ENCODE measurements at regions not wholly inside any gene's neighbourhood (a gene's known extent, or its start where the extent isn't known, plus 50 kb on each side); places are given as distances from the start of the nearest gene placed in this dataset.

- TF ChIP-seq ZNF121 (CRISPR knock-in tag; IDR thresholded peaks at IDR 0.05) (no peak), HMGA2 (CRISPR knock-in tag; IDR thresholded peaks at IDR 0.05) (no peak), TEAD4 (CRISPR knock-in tag; IDR thresholded peaks at IDR 0.05) (no peak), GABPB1 (CRISPR knock-in tag; IDR thresholded peaks at IDR 0.05) (no peak), CREB1 (CRISPR knock-in tag; IDR thresholded peaks at IDR 0.05) (no peak), IRF2 (CRISPR knock-in tag; IDR thresholded peaks at IDR 0.05; ENCODE audit: borderline replicate concordance, low read depth) (no peak), AFF4 (CRISPR knock-in tag; IDR thresholded peaks at IDR 0.05; ENCODE audit: borderline replicate concordance) (no peak), JUN (CRISPR knock-in tag; IDR thresholded peaks at IDR 0.05) (no peak)
- TF ChIP-seq, protein P1, sequence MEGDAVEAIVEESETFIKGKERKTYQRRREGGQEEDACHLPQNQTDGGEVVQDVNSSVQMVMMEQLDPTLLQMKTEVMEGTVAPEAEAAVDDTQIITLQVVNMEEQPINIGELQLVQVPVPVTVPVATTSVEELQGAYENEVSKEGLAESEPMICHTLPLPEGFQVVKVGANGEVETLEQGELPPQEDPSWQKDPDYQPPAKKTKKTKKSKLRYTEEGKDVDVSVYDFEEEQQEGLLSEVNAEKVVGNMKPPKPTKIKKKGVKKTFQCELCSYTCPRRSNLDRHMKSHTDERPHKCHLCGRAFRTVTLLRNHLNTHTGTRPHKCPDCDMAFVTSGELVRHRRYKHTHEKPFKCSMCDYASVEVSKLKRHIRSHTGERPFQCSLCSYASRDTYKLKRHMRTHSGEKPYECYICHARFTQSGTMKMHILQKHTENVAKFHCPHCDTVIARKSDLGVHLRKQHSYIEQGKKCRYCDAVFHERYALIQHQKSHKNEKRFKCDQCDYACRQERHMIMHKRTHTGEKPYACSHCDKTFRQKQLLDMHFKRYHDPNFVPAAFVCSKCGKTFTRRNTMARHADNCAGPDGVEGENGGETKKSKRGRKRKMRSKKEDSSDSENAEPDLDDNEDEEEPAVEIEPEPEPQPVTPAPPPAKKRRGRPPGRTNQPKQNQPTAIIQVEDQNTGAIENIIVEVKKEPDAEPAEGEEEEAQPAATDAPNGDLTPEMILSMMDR (IDR thresholded peaks at IDR 0.05): no peak
- TF ChIP-seq, protein P2, sequence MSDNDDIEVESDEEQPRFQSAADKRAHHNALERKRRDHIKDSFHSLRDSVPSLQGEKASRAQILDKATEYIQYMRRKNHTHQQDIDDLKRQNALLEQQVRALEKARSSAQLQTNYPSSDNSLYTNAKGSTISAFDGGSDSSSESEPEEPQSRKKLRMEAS (CRISPR knock-in tag; IDR thresholded peaks at IDR 0.05): no peak
Measured at GRCh38 chr12:17695495-17695894, 394.5 kb downstream of the RERGL start.
